ENCODE measurements at regions not wholly inside any gene's neighbourhood (a gene's known extent, or its start where the extent isn't known, plus 50 kb on each side); places are given as distances from the start of the nearest gene placed in this dataset.

DNA sequence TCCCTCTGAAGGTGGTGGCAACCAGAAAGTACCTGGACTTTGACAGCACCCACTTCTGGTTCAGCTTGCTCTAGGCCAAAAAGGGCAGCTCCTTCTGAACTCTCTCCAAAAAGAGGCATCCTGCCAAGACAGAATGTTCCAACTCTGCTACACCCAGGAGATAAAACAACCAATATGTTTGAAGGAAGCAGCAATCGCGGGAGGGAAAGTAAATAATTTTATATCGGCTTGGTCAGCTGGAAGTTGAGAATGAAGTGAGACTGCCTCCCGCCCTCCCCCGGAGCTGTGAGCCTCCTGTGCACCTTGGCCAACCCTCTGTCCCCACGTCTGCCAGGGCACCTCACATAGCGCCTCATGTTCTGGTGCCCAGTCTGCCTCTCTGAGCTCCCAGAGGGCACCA lies 130.3 kb upstream of the ATP1A1 start:
- TF ChIP-seq CTCF (IDR thresholded peaks at IDR 0.05; ENCODE audit: low read length), result no peak
- TF ChIP-seq EZH2 (optimal IDR thresholded peaks at IDR 0.05; ENCODE audit: low read depth, low read length), result no peak
